Endodermal cell (in vitro differentiated cells): ENCODE measurements at regions not wholly inside any gene's neighbourhood (a gene's known extent, or its start where the extent isn't known, plus 50 kb on each side); places are given as distances from the start of the nearest gene placed in this dataset.

ENCODE experiments used
- DNase-seq: peaks from one replicate; pipeline ENCODE4 v3.0.0-alpha.2; 2017
- H3K27ac ChIP-seq: 2 replicates; pipeline ENCODE4 v1.5.1; 2013; ENCODE audit warnings: mild to moderate bottlenecking, low read depth, low read length, moderate library complexity
- H3K27me3 ChIP-seq: 2 replicates; pipeline ENCODE4 v1.6.1; 2013; ENCODE audit warnings: mild to moderate bottlenecking, low read length, moderate library complexity; ENCODE audit not compliant: insufficient read depth, control insufficient read depth, poor library complexity, severe bottlenecking
- H3K36me3 ChIP-seq: 2 replicates; pipeline ENCODE4 v1.7.0; 2013; ENCODE audit warnings: mild to moderate bottlenecking, low read length, moderate library complexity; ENCODE audit not compliant: control insufficient read depth, insufficient read depth
- H3K4me1 ChIP-seq: one replicate; pipeline ENCODE4 v1.7.0; 2013; ENCODE audit warnings: low read length; ENCODE audit not compliant: control insufficient read depth, insufficient read depth
- H3K4me3 ChIP-seq: 2 replicates; pipeline ENCODE4 v1.5.1; 2013; ENCODE audit warnings: mild to moderate bottlenecking, low read length, moderate library complexity
- H3K9ac ChIP-seq: 2 replicates; pipeline ENCODE4 v1.6.1; 2013; ENCODE audit warnings: mild to moderate bottlenecking, low read length, moderate library complexity; ENCODE audit not compliant: poor library complexity, severe bottlenecking; ENCODE audit errors: extremely low read depth
- H3K9me3 ChIP-seq: 2 replicates; pipeline ENCODE4 v1.6.1; 2013; ENCODE audit warnings: mild to moderate bottlenecking, low read length, moderate library complexity; ENCODE audit not compliant: control insufficient read depth
- H3K27ac Mint-ChIP-seq: 2 replicates; pipeline ENCODE4 v1.8.0; 2020; ENCODE audit warnings: mixed read lengths
- H3K27me3 Mint-ChIP-seq: 2 replicates; pipeline ENCODE4 v1.8.0; 2021; ENCODE audit warnings: mild to moderate bottlenecking, mixed read lengths; ENCODE audit not compliant: insufficient read depth
- H3K36me3 Mint-ChIP-seq: 2 replicates; pipeline ENCODE4 v1.8.0; 2020; ENCODE audit warnings: low read depth, mixed read lengths
- H3K4me1 Mint-ChIP-seq: 2 replicates; pipeline ENCODE4 v1.8.0; 2020; ENCODE audit warnings: mixed read lengths
- H3K4me3 Mint-ChIP-seq: 2 replicates; pipeline ENCODE4 v1.8.0; 2020; ENCODE audit warnings: mild to moderate bottlenecking, moderate library complexity, mixed read lengths
- H3K9me3 Mint-ChIP-seq: 2 replicates; pipeline ENCODE4 v1.8.0; 2020; ENCODE audit warnings: mild to moderate bottlenecking, mixed read lengths
- CTCF ChIP-seq: fragments of 200-600 bp; sonication (generic); conservative IDR thresholded peaks from 2 replicates; pipeline ENCODE4 v1.5.0; 2021; ENCODE audit warnings: antibody characterized with exemption, mild to moderate bottlenecking
- WGBS, 2 experiments: methylation state at CpG; one replicate each; pipeline versions ENCODE4 v1.1.5 to v1.1.7; 2013; ENCODE audit warnings: missing lambda C conversion rate in 2 of 2, mixed read lengths in 1 of 2; ENCODE audit not compliant: insufficient coverage in 1 of 2, insufficient read length in 1 of 2; 5-methylcytosine and 5-hydroxymethylcytosine counted together

- peaks cover 8% of the 10 kb centered on the region for H3K9me3 ChIP-seq
- H3K4me1 Mint-ChIP-seq, result no peaks in the 10 kb centered on the region
- no peaks in the 10 kb centered on the region for H3K27me3 ChIP-seq
- no peak overlapping the region for H3K4me3 Mint-ChIP-seq
- no peaks in the 10 kb centered on the region for H3K36me3 Mint-ChIP-seq
- no peak overlapping the region for H3K4me3 ChIP-seq
- H3K27ac ChIP-seq, result no peak overlapping the region
- no peaks in the 10 kb centered on the region for H3K27me3 Mint-ChIP-seq
- H3K27ac Mint-ChIP-seq, result no peak overlapping the region
- 83 to 96% methylated on average over 1 of the region's 1 CpG for WGBS, 2 experiments
- H3K36me3 ChIP-seq, result no peaks in the 10 kb centered on the region
- H3K9me3 Mint-ChIP-seq, result no peaks in the 10 kb centered on the region
- H3K9ac ChIP-seq, result no peak overlapping the region
- no peak for DNase-seq
- TF ChIP-seq CTCF, result no peak
- no peaks in the 10 kb centered on the region for H3K4me1 ChIP-seq
Observed at GRCh38 chr4:147207911-147208310, 262.2 kb upstream of the TTC29 start.

GRCh38 chr4:147217655-147218054 lies 263.2 kb upstream of the EDNRA start:
- no peaks in the 10 kb centered on the region for H3K4me1 ChIP-seq
- Mint-ChIP-seq H3K9me3 (peaks cover 2% of the 10 kb centered on the region), H3K4me1 (no peaks in the 10 kb centered on the region), H3K27me3 (no peaks in the 10 kb centered on the region), H3K36me3 (no peaks in the 10 kb centered on the region), H3K27ac (no peak overlapping the region), H3K4me3 (no peak overlapping the region)
- DNase-seq, result no peak
- H3K36me3 ChIP-seq, result no peaks in the 10 kb centered on the region
- H3K9me3 ChIP-seq, result peaks cover 9% of the 10 kb centered on the region
- H3K4me3 ChIP-seq, result no peak overlapping the region
- no peak overlapping the region for H3K9ac ChIP-seq
- no peaks in the 10 kb centered on the region for H3K27me3 ChIP-seq
- no peak for TF ChIP-seq CTCF
- H3K27ac ChIP-seq, result no peak overlapping the region

- no peak for TF ChIP-seq CTCF
- DNase-seq, result no peak
- H3K4me1 Mint-ChIP-seq, result no peaks in the 10 kb centered on the region
- no peaks in the 10 kb centered on the region for H3K36me3 Mint-ChIP-seq
- H3K9me3 ChIP-seq, result peaks cover 9% of the 10 kb centered on the region
- 82% methylated on average over 2 of the region's 2 CpGs; no CpG with 5 or more reads in 1 of the 2 experiments for WGBS, 2 experiments
- H3K9me3 Mint-ChIP-seq, result peaks cover 2% of the 10 kb centered on the region
- no peaks in the 10 kb centered on the region for H3K4me1 ChIP-seq
- no peak overlapping the region for H3K4me3 ChIP-seq
- H3K27me3 Mint-ChIP-seq, result no peaks in the 10 kb centered on the region
- H3K4me3 Mint-ChIP-seq, result no peak overlapping the region
- no peak overlapping the region for H3K27ac Mint-ChIP-seq
- H3K27ac ChIP-seq, result no peak overlapping the region
- no peak overlapping the region for H3K9ac ChIP-seq
- no peaks in the 10 kb centered on the region for H3K36me3 ChIP-seq
- no peaks in the 10 kb centered on the region for H3K27me3 ChIP-seq
Observed at GRCh38 chr4:147219145-147219544, 261.8 kb upstream of the EDNRA start.
